HG03457 (cell line): ENCODE measurements at regions not wholly inside any gene's neighbourhood (a gene's known extent, or its start where the extent isn't known, plus 50 kb on each side); places are given as distances from the start of the nearest gene placed in this dataset.

Experiments used
- ATAC-seq: cut with Tn5 transposase; IDR thresholded peaks from one replicate; pipeline ENCODE4 v1.9.1; 2021; ENCODE audit warnings: moderate number of reproducible peaks; ENCODE audit not compliant: unreplicated experiment

- ATAC-seq = no peak
These were observed 231.8 kb downstream of the PIK3R1 start for GRCh38 chr5:68447136-68447929.

DNA sequence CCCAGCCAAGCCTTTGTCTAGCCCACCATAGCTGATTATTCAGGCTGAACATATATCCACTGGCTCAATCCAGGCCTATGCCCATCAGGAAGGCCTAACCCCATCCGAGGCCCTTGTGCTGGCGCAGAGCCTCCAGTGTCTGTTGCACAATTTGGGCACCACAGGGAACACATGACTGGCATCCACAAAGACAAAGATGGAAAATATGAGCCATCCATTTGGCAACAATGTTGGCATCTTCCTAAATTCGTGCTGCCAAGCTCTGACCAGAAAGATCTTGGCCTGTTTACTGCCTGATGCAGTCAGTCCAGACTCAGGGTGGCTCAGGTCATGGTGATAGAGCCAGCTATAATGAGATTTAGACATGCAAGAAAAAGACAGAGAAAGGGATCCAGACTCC is 233.8 kb downstream of the PIK3R1 start:
- ATAC-seq = no peak

DNA sequence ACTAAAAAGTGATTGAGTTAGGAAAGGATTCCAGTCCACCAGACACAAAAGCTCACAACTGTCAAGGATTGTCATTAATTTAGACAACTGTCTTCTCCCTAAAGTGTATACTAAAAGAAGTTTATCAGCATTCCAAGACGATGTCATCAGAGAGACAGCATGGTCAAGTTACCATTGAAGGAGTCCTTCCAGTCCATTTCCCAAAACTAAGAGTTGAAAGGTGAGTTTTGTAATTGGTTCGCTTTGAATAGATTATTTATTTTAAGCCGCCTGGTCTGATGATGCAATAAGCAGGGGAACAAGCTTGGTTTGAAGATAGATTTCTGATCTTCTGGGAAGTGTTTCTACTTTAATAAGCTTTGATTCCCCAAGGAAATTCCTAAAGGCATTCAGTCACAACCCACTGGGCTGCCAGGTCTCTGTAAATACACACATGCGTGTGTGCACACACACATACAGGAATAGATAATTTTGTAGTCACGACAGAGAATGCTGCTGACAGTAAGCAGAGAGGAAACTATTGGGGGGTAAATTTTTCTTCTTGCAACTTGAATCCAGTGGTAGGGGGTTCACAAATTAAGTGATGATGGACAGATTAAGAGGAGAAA is 234.8 kb downstream of the PIK3R1 start:
- no peak for ATAC-seq

DNA sequence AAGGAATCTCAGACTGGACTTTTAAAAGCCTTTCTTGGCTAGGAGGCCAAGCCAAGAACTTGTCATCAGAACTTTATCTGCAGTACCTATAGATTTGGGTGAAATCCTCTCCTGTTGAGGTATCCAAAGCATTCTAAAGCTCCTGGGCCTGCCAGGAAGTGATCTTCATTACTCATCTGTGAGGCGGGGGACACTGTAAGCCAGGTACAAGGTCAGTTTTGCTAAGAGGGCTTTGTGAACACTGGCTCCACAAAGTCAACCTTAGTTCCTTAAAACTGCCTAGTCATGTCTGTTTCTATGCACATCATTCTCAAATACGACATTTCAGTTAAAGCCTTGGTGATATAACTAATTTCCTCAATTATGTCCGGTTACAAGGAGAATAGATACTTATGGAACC is 236.7 kb downstream of the PIK3R1 start:
- ATAC-seq = no peak

- no peak for ATAC-seq
These were observed 238.6 kb downstream of the PIK3R1 start for GRCh38 chr5:68454172-68454571.

GRCh38 chr5:68454766-68455165 is 239.2 kb downstream of the PIK3R1 start:
- no peak for ATAC-seq

GRCh38 chr5:68455216-68455615 is 239.7 kb downstream of the PIK3R1 start:
- no peak for ATAC-seq

- ATAC-seq = no peak
These were observed 241.2 kb downstream of the PIK3R1 start for GRCh38 chr5:68456756-68457217.

DNA sequence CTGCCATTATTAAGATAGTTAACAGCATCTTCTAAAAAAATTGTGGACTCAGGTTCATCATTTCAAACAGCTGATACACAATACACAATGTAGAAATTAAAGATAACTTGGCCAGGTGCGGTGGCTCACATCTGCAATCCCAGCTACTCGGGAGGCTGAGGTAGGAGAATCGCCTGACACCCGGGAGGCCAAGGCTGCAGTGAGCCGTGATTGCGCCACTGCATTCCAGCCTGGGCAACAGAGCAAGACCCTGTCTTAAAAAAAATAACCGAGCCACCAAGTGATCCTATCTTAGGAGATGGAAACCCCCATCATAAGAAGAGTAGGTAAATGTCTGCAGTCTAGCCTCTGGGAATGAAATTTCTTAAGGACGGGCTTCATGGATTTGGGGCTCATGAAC is 241.7 kb downstream of the PIK3R1 start:
- ATAC-seq = no peak

DNA sequence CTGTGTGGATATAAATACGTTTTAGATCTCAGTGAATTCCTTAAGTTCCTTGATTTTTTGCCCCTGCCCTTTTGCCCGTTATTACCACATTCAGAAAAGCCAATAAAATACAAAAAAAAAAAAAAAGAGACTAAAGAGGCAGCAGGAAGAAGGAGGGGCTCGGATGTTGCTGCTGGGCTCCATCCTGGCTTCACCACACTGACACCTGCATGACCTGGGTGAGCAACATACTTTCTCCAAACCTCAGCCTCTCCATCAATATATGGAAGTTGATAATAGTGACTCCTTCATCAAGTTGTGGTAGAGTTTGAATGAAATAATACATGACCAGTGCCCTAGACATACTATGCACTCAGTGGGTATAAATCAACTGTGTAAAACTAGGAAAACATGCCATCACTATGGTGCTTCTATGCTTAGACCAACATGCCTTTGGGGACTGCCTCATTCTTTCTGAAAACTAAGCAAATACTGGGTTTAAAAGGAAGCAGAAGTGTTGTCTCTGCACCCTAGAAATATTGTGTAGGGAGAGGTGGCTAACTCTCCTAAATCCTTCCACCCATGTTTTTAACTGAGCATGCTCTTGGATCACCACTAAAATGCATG is 243.0 kb downstream of the PIK3R1 start:
- no peak for ATAC-seq

DNA sequence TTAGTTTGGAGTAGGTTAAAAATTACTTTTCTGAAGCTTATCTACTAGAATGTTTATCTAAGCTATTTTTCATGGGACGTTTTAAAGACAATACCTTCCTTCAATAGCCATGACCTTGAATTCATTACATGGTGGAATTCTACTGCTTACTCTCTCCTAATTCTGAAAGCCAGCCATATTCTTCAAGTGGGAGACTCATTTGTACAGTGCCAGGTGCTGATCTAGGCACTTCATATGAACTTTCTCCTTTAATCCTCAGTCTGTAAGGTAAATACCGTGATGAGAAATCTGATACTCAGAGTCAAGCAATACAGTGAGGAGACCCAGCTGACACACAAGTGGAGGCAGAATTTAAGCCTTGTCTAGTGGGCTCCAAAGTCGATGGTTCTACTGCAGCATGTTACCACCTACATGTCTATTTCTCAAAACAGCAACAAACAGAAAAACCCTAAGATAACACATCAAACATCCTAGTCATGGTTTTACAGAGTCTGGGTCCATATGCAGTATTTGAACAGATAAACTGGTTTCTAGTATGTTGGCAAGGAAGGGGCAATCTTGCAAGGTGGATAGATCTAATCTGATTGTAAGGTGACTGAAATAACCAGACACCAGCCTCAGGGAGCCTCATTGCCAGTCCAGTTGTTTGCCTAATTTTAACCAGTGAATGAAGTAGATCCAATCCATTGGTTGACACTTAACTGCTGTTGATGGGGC is 243.7 kb downstream of the PIK3R1 start:
- no peak for ATAC-seq

DNA sequence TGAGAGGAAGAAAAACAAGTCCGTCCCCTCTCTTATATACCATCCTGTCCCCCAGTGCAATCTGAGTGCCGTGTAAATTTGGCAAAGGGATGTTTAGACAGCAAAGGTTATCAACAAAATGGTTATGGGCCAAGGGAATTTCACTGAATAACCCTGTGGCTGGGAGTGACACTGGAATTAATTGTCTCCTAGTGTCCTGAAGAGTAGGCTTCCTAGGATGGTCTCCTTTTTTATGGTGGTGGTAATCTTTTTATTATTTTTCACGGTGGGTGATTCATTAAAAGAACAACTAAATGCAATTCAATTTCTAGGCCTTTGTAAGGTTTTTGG is 244.2 kb downstream of the PIK3R1 start:
- ATAC-seq = no peak

DNA sequence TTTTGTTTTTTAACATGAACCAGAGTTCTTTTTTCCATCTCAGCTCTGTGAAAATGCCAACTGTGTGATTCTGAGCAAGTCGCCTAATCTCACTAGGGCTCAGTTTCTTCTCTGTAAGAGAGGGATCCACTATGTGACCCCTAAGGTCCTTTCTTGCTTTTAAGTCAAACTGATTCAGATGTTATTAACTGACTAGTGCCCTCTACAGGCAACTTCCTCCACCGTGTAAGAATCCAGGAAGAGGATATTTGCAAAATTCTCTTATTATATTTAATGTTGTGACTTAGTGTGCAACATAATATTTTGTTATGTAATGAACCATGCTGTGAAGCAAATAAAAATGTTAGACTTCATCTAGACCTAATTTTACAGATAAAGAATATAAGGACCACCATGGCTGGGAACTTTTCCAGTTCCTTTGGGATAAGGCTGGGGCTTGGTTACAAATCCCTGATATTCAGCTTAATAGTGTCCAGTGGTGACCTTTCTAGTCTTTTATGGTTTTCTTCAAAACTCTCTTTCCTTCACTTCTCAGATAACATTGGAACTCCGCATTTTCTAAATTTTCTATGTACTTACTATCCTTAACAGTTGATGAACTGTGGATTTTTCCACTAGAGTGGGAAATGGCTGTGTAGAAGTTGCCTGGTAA is 244.7 kb downstream of the PIK3R1 start:
- no peak for ATAC-seq

GRCh38 chr5:68463606-68464005 is 248.1 kb downstream of the PIK3R1 start:
- no peak for ATAC-seq

GRCh38 chr5:68464424-68464823 is 248.9 kb downstream of the PIK3R1 start:
- no peak for ATAC-seq

DNA sequence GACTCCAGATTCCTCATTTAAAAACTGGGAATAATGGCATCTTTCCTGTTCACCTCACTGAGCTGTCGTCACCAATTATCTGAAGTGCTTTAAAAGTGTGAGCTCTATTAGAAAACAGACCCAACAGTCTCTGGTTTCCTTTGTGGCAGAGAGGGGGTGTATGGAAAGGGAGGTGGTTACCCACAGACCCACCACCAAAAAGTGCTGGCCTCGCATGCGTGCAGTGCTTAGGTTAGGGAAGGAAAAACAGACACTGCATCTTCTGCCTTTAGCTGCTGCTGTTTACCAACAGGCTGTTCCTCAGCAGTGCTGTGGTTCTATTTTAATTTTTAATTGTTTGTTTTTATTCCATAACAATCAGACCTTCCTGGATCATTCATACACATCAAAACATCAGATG is 249.6 kb downstream of the PIK3R1 start:
- ATAC-seq = no peak

DNA sequence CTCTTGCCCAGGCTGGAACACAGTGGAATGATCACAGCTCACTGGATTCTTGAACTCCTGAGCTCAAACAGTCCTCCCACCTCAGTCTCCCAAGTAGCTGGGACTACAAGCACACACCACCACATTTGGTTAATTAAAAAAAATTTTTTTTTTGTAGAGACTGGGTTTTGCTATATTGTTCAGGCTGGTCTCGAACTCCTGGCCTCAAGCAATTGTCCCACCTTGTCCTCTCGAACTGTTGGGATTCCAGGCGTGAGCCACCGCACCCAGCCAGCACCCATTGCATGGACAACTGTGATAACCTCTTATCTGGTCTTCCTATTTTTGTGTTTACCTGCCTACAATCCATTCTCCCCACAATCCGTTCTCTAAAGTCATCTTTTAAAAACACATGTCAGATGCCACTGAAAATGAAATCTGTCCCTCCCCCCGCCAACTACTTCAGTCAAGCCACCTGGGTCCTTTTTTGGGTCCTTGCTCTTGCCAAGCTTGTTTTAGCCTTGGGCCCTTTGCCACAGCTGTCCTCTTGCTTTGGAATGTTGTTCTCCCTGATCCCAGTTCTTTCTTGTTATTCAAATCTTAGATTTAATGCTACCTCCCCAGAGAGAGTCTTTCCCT is 250.5 kb downstream of the PIK3R1 start:
- ATAC-seq = no peak

DNA sequence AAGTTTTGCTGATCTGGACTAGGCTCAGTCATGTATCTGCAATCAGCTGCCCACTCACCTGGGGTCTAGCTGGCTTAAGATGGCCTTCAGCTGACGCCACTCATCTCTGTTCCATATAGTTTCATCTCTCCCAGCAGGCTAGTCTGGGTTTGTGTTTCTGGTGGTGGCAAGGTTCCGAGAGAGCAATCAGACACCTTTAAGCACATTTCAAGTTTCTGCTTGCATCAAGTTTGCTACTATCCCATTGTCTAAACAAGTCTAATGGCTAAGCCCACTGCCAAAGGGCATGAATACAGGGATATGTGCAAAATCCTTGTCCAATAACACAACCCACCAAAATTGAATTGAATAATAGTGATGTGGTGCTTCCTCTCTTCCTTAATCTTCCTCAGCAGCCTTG is 251.7 kb downstream of the PIK3R1 start:
- ATAC-seq = no peak

DNA sequence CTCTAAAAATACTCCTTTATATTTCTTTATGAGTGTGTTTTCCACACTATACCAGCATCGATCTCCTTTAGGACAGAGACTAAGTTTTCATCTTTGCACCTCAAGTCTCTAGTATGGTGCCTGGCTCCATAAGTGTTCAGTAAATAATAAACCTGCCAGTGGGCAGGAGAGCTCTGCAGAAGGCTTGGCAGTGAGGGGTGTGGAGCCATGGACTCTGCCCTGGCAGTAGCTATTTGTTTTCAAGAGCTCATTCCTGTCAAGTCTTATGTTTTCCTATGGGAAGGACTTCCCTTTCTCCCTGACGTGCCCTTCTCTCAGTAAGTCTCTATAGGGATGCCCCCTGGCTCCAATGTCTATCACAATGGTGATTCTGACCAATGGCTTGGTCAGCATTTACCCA is 252.2 kb downstream of the PIK3R1 start:
- ATAC-seq = no peak

DNA sequence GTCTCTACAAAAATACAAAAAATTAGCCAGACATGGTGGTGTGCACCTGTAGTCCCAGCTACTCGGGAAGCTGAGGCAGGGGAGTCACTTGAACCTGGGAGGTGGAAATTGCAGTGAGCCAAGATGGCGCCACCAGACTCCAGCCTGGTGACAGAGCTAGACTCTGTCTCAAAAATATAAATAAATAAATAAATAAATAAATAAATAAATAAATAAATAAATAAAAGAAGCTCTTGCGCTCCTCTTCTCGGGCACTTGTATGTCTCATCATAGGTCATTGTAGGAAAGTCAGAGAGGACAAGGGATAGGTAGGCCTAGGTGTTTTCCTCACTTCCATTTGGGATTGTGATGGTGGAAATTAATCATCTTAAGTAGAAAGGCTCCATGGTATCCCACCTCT is 252.8 kb downstream of the PIK3R1 start:
- no peak for ATAC-seq

DNA sequence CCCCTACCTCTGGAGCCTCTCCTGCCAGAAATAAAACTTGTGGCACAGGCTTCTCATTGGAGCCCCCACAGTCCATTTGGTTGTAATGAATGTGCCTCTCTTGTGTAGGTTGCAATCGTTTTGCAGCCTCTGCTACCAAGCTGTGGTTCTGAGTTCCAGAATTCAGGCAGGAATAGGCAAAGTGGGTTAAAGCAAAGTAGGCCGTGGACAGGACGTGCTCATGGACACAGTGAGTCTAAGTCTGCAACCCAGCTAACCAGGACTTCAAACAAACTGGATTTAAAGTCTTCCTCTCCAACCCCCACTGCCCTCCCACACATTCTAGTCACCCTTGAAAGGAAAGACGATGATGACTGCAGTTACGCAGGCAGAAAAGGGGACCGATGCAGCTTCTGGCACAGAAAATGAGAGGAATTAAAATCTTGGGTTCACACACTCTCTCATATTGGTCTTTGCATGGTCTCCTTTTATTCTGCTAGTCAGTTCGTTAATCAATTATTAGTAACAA is 260.0 kb downstream of the PIK3R1 start:
- ATAC-seq = no peak
